ENCODE measurements at regions not wholly inside any gene's neighbourhood (a gene's known extent, or its start where the extent isn't known, plus 50 kb on each side); places are given as distances from the start of the nearest gene placed in this dataset.

DNA sequence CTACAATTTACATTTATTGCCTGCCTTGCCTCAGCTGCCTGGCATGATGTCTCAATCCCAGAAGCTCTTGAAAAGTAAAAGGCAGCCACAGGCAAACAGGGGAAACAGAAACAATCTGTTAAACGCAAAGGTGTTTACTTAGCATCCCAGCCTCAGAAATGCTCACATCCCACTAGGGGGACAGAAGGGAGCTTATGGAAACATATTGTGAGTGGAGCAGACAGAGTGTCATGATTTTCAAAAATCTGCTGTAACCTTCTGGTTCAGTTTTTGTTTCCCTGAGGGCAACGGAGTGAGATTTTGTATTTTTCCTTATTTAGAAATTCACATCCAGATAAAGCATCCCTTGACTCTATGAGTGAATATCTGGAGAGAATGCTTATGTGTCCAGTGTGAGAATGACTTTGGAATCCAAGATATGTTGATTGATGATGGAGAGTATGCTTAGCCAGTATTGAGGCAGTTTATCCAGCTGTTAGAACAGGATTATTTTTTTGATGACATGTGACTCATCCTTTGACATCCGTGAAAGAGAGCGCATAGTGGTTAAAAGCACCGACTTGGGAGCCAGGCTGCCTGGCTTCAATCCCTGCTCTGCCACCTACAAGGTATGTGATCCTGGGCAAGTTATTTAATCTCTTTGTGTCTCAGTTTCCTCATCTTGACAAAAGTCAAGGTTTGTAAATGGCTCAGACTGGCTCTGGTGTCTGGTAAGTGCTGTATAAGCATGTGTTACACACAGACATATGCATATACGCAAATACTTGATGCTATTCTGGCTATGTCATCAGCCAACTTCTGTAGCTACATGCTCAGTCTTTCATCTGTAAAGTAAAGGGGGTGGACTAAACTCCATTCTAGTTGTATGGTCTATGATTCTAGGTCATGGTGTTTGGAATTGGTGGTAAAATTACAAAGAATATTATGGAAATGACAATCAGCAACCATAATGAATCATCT, 381.2 kb downstream of the RAPGEF2 start:
- TF ChIP-seq CTCF (IDR thresholded peaks at IDR 0.05) (no peak), MYC (IDR thresholded peaks at IDR 0.05; ENCODE audit: borderline replicate concordance, low read length) (no peak), POLR2A (IDR thresholded peaks at IDR 0.05; ENCODE audit: low read length) (no peak), ZFP36 (IDR thresholded peaks at IDR 0.05; ENCODE audit: borderline replicate concordance, partially characterized antibody) (no peak), CHD4 (IDR thresholded peaks at IDR 0.05; ENCODE audit: borderline replicate concordance) (no peak), RAD21 (conservative IDR thresholded peaks at IDR 0.05 in 1 of 2, IDR thresholded peaks at IDR 0.05 in 1 of 2) (no peak), JUN (IDR thresholded peaks at IDR 0.05) (no peak), CEBPB (IDR thresholded peaks at IDR 0.05) (no peak), RCOR1 (IDR thresholded peaks at IDR 0.05; ENCODE audit: low read depth, low read length) (no peak)
- TF ChIP-seq, protein P1, sequence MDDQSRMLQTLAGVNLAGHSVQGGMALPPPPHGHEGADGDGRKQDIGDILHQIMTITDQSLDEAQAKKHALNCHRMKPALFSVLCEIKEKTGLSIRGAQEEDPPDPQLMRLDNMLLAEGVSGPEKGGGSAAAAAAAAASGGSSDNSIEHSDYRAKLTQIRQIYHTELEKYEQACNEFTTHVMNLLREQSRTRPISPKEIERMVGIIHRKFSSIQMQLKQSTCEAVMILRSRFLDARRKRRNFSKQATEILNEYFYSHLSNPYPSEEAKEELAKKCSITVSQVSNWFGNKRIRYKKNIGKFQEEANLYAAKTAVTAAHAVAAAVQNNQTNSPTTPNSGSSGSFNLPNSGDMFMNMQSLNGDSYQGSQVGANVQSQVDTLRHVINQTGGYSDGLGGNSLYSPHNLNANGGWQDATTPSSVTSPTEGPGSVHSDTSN (IDR thresholded peaks at IDR 0.05): no peak
